Stimulated activated effector memory CD8-positive, alpha-beta T cell treated with anti-CD3 and anti-CD28 coated beads, Interleukin-12 subunit alpha, Interleukin-12 subunit beta, amount 100 ng/mL, for 72 hours (primary cell): ENCODE measurements at regions not wholly inside any gene's neighbourhood (a gene's known extent, or its start where the extent isn't known, plus 50 kb on each side); places are given as distances from the start of the nearest gene placed in this dataset.

Experiments used
- ATAC-seq: fragments of 150-1000 bp; cut with Tn5 transposase; 2 replicates; pipeline ENCODE4 v1.10.0; 2021
- DNase-seq, 2 donors: peaks; one replicate each; pipeline ENCODE4 v3.0.0; 2021 to 2022; ENCODE audit warnings: low spot score in 2 of 2
- H3K27ac Mint-ChIP-seq: one replicate; pipeline ENCODE4 v1.8.0; 2022; ENCODE audit warnings: mild to moderate bottlenecking, mixed read lengths
- H3K36me3 Mint-ChIP-seq: one replicate; pipeline ENCODE4 v1.8.0; 2022; ENCODE audit warnings: mild to moderate bottlenecking, mixed read lengths
- H3K4me1 Mint-ChIP-seq: one replicate; pipeline ENCODE4 v1.8.0; 2022; ENCODE audit warnings: mixed read lengths
- H3K4me3 Mint-ChIP-seq: one replicate; pipeline ENCODE4 v1.8.0; 2022; ENCODE audit warnings: mild to moderate bottlenecking, mixed read lengths
- H3K9me3 Mint-ChIP-seq: one replicate; pipeline ENCODE4 v1.8.0; 2022; ENCODE audit warnings: mixed read lengths

DNA sequence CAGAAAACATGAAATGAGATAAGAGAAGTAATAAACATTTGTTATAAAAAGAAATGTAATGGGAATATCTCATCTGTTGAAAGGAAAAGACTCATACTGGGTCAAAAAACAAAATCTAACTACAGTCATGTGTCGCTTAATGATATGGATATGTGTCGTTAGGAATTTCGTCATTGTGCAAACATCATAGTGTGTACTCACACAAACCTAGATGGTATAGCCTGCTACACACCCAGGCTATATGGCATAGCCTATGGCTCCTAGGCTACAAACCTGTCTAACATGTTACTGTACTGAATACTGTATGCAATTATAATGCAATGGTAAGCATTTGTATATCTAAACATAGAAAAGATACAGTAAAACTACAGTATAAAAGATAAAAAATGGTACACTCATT lies 89.8 kb upstream of the ZC3H12C start:
- ATAC-seq (no peak), DNase-seq (no peak)
- Mint-ChIP-seq H3K4me1 (no peaks in the 10 kb centered on the region), H3K27ac (no peak overlapping the region), H3K9me3 (no peaks in the 10 kb centered on the region), H3K4me3 (no peak overlapping the region), H3K36me3 (no peaks in the 10 kb centered on the region)

DNA sequence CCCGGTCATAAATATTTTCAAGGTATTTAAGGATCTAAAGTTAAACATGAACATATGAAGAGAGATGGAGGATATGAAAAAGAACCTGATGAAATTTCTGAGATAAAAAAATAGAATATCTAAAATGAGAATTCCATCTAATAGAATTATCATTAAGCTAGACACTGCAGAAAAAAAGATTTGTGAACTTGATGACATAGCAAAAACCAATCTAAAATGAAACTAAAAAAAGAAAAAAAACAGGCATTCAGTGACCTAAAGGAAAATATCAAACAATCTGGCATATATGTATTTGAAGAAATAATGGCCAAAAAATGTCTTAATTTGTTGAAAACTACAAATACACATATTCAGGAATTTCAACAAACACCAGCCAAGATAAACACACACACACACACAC lies 81.6 kb upstream of the ZC3H12C start:
- Mint-ChIP-seq H3K4me1 (no peaks in the 10 kb centered on the region), H3K9me3 (peaks cover 10% of the 10 kb centered on the region), H3K4me3 (no peak overlapping the region), H3K27ac (no peak overlapping the region), H3K36me3 (no peaks in the 10 kb centered on the region)
- ATAC-seq, result no peak
- DNase-seq, result no peak

DNA sequence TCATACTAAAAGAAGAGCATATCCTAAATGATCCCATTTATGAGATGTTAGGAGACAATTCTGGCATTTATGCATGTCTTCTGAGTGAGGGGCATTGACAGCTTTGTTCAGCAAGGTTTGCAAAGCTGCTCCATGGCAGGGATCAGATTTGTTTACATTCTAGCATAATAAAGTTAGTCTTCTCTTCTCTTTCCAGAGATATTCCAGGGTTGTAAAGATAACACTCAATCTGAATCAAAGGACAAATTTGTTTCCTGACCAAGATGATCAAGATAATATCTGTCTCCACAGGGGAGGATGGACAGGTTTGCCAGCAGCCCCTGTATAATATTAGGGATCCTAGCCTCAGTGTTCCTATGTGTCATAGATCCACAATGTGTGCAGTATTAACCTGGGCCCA lies 77.5 kb upstream of the ZC3H12C start:
- peaks cover 2% of the 10 kb centered on the region for H3K9me3 Mint-ChIP-seq
- DNase-seq (no peak), ATAC-seq (peak; percentile 11)
- no peak overlapping the region for H3K4me3 Mint-ChIP-seq
- no peak overlapping the region for H3K27ac Mint-ChIP-seq
- no peaks in the 10 kb centered on the region for H3K36me3 Mint-ChIP-seq
- no peaks in the 10 kb centered on the region for H3K4me1 Mint-ChIP-seq

DNA sequence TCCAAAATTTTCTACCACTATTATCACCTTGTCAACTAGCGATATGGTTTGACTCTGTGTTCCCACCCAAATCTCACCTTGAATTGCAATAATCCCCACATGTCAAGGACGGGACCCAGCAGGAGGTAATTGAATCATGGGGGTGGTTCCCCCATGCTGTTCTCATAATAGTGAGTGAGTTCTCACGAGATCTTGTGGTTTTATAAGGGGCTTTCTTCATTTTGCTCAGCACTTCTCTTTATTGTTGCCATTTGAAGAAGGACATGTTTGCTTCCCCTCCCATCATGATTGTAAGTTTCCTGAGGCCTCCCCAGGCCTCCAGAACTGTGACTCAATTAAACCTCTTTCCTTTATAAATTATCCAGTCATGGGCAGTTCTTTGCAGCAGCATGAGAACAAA lies 73.5 kb upstream of the ZC3H12C start:
- H3K36me3 Mint-ChIP-seq, result no peaks in the 10 kb centered on the region
- no peak for ATAC-seq
- no peaks in the 10 kb centered on the region for H3K4me1 Mint-ChIP-seq
- H3K4me3 Mint-ChIP-seq, result no peak overlapping the region
- no peak for DNase-seq
- peaks cover 4% of the 10 kb centered on the region for H3K9me3 Mint-ChIP-seq
- H3K27ac Mint-ChIP-seq, result no peak overlapping the region

DNA sequence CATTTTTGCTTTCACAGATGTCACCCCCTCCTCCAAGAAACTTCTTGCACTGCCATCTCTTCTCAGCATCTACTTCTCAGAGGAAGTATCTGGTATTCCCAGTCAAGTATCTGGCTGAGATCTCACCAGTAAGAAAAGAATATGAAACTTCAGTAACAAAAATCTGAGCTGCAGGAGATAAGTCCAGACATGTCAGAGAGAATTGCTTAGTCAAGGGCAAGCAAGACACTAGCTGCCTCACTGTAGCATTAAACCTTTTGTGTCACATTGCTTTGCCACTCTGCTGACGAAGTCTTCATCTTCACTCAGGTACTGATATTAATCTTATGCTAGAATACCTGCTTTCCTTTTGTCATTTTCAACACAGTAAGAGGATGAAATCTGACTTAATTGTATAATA lies 70.6 kb upstream of the ZC3H12C start:
- no peaks in the 10 kb centered on the region for H3K36me3 Mint-ChIP-seq
- no peaks in the 10 kb centered on the region for H3K4me1 Mint-ChIP-seq
- peaks cover 4% of the 10 kb centered on the region for H3K9me3 Mint-ChIP-seq
- ATAC-seq (peak; percentile 19), DNase-seq (no peak)
- H3K27ac Mint-ChIP-seq, result no peak overlapping the region
- no peak overlapping the region for H3K4me3 Mint-ChIP-seq

DNA sequence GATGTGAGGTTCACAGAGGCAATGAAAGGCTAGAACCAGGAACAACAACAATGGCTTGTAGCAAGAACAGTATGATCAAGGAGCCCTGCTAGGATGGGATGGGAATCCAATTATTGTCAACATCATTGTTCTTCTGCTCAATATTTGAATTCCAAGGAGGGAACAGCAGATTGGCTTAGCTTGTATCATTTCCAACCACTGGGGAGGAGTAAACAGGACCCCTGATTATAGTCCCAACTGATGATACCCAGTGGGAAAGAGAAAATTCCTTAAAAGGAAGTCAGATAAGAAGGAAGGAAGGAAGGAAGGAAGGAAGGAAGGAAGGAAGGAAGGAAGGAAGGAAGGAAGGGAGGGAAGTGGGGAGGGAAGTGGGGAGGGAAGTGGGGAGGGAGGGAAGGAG lies 69.5 kb upstream of the ZC3H12C start:
- Mint-ChIP-seq H3K9me3 (peaks cover 4% of the 10 kb centered on the region), H3K4me3 (no peak overlapping the region)

DNA sequence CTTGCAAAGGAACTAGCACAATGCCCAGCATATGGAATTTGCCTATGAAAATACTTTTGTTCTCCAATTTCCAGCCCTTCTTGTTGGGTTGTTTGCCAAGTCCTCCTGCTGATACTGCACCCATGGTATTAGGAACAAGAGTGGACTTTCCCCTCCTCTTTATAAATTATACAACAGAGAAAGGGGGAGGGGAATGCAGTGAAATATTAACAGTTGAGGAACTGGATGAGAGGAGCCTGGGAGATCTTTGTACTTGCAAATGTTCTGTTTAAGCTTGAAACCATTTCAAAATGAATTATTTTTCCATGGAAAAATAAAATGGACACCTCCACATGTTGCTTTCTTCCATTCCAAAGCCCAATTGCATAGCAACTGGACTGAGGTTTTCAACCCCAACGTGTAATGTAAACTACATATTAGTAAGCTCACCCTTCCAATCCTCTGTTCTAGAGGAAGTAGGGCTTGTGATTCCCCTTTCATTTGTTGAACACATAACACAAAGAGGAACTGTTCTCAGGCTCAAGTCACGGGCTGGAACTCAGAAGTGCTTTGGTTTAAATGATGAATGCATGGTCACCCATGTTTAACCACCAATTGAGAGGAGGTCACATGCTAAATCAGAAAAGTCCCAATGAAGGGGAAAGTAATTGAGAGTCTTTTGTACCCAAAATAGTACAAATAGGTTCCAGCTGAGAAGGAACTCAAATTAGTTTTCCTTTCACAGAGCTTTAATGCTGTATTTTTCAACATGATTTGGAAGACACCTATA lies 66.2 kb upstream of the ZC3H12C start:
- Mint-ChIP-seq H3K9me3 (peaks cover 4% of the 10 kb centered on the region), H3K36me3 (no peaks in the 10 kb centered on the region), H3K4me3 (no peak overlapping the region), H3K27ac (no peak overlapping the region), H3K4me1 (no peaks in the 10 kb centered on the region)
- no peak for DNase-seq
- no peak for ATAC-seq

More for the DNA sequence above, 69.5 kb upstream of the ZC3H12C start:
- DNase-seq (no peak), ATAC-seq (no peak)
- no peaks in the 10 kb centered on the region for H3K4me1 Mint-ChIP-seq
- no peak overlapping the region for H3K27ac Mint-ChIP-seq
- H3K36me3 Mint-ChIP-seq, result no peaks in the 10 kb centered on the region

DNA sequence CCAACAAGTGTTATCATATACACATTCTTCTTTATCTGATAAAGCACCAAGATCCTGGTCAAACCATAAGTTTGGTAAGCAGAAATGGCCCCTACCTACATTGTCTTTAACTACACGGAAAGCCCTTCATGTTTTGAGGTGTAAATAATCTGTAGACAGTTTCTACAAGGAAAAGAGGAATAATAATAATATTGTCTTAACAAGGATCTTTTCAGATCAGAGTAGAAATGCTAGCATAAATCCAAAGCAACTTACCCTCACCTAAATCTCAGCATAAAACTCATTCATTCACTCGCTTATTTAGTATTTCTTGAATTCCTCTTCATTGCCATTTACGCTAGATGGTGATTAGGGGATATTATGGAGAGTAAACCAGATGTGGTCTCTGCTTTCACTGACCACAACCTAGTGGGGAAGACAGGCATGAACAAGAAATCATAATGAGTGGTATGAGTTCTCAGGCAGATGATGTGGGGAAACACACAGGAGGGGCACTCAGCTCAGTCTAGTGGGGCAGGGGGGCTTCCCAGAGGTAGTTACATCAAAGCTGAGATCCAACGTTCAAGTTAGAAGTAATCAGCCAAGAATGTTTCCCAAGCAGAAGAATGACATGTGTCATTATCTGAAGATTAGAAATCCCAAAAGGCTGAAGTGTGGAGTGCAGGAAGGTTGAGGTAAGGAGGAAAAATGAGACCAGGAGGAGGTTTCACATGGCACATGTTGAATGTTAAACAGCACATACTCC lies 65.4 kb upstream of the ZC3H12C start:
- no peak for DNase-seq
- Mint-ChIP-seq H3K9me3 (peaks cover 4% of the 10 kb centered on the region), H3K27ac (no peak overlapping the region), H3K36me3 (no peaks in the 10 kb centered on the region), H3K4me3 (no peak overlapping the region), H3K4me1 (no peaks in the 10 kb centered on the region)
- ATAC-seq, result peak; percentile 44

DNA sequence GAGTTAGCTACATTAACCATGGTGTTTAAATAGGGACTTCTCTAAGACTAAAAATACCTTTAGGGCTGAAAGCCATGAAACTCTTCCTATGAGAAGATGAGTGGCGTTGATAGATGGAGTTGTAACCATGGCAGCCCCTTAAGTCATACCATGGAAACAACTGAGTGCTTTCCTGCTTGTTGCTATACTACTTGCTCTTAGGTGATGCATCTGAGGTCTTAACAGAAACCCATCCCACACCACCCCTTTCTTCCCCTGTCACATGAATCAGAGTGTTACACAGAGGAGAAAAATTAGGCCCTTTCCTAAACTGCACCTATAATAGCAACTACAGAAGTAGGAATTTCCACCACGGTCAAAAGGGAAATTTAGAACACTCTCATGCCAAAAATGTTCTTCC lies 64.3 kb upstream of the ZC3H12C start:
- Mint-ChIP-seq H3K36me3 (no peaks in the 10 kb centered on the region), H3K4me3 (no peak overlapping the region), H3K4me1 (no peaks in the 10 kb centered on the region), H3K9me3 (no peaks in the 10 kb centered on the region), H3K27ac (no peak overlapping the region)
- DNase-seq, result no peak
- peak; percentile 47 for ATAC-seq

DNA sequence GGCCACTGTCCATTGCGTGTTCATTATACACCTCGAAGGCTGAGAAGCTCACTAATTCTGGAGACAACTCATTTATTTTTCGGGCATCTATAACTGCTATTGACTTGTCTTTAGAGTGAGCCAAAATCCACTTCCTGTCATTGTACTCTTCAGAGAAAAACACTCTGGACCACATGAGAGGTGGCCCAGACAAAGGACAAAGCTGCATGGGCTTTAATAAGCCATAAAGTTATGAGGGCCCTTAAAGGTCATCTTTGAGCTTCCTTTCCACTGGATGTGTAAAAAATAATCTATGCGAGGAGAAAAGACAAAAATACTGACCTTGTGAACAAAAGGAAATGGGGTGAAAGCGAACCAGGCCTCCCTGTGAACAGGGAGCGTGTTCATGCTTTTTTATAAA lies 63.5 kb upstream of the ZC3H12C start:
- Mint-ChIP-seq H3K9me3 (peaks cover 2% of the 10 kb centered on the region), H3K4me1 (no peaks in the 10 kb centered on the region), H3K27ac (no peak overlapping the region), H3K4me3 (no peak overlapping the region), H3K36me3 (no peaks in the 10 kb centered on the region)
- DNase-seq (no peak), ATAC-seq (no peak)

DNA sequence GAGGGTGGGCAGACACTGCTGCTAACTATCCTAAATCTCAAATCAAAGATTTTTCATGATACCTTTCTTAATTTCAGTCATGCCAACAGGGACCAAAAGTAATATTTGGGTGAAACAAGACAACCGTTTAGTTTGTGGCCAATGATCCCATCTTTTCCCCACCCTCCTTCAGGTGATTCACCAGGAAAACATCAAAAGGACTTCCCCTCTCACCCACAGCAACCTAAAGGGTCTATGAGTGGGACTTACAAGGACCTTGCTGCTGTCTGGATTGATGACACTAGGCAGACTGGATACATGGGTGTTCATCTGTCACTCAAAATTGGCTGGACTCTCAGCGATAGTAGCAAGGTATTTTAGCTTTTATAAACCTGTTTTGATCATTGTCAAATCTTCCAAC lies 62.0 kb upstream of the ZC3H12C start:
- H3K36me3 Mint-ChIP-seq, result no peaks in the 10 kb centered on the region
- no peak for ATAC-seq
- peaks cover 2% of the 10 kb centered on the region for H3K9me3 Mint-ChIP-seq
- no peak for DNase-seq
- H3K4me1 Mint-ChIP-seq, result no peaks in the 10 kb centered on the region
- no peak overlapping the region for H3K27ac Mint-ChIP-seq
- no peak overlapping the region for H3K4me3 Mint-ChIP-seq

DNA sequence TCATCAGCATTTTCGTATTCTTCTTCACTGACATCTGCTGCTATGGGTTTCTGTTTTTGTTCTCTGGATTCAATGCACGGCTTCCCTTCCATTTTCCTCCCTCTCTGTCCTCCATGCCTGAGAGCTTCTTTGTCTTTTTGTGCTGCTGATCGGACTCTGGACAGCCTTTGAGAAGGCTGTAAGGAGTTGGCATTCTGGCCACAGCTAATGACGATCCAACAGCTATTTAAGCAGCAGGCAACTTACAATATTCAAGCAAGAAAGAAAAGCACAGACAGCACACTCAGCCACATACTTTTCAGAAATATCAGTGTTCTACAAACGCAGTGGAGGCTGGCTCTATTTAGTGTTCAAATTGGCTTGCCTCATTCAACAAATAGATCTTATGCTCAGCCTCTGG lies 60.9 kb upstream of the ZC3H12C start:
- DNase-seq, result no peak
- no peak for ATAC-seq
- Mint-ChIP-seq H3K27ac (no peak overlapping the region), H3K4me1 (no peaks in the 10 kb centered on the region), H3K36me3 (no peaks in the 10 kb centered on the region), H3K9me3 (peaks cover 2% of the 10 kb centered on the region), H3K4me3 (no peak overlapping the region)

DNA sequence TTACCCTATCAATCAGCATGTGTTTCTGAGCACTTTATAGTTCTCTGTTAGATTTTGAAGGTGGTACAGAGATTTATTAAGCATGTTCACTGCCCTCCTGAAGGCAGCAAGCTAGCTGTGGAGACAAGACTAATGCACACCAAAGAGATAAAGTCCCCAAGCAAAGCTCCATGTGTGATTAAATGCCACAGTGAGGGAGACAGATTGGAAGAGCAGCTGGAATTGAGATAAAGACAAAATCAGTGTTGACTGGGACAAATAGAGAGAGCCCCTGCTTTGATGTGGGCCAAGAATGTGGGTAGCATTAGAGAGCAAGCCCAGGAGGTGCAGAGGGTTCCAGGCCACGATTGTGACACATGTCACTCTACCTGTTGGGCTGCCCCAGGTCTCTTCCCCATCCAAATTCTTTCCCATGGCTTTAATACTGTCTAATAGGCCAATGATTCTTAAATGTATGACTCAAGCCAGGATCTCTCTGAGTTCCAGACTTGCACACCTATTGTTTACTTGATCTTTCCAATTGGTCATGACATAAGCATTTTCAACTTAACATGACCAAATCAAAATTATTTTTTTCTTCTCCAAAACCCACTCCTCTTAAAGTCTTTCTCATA lies 60.1 kb upstream of the ZC3H12C start:
- Mint-ChIP-seq H3K36me3 (no peaks in the 10 kb centered on the region), H3K27ac (no peak overlapping the region), H3K4me1 (no peaks in the 10 kb centered on the region), H3K4me3 (no peak overlapping the region), H3K9me3 (peaks cover 2% of the 10 kb centered on the region)
- ATAC-seq, result no peak
- DNase-seq, result no peak

DNA sequence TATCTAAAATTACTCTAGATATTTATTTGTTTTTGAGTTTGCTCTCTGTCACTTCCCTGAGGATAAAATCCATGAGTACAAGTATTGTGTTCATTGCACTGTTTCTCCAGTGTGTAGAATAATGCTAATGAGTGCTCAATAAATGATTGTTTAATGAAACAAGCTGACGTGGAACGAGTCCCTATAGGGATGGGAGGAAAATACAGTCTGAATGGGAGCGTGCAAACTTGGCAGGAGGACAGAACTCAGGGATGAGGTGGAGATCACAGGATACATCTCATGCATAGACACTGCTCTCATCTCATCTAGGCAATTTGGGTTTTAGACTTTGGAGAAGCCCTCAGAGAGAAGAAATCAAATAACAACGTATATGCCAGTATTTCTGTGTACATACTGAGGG lies 58.4 kb upstream of the ZC3H12C start:
- no peak for DNase-seq
- no peaks in the 10 kb centered on the region for H3K4me1 Mint-ChIP-seq
- no peak overlapping the region for H3K27ac Mint-ChIP-seq
- no peak for ATAC-seq
- peaks cover 2% of the 10 kb centered on the region for H3K9me3 Mint-ChIP-seq
- no peak overlapping the region for H3K4me3 Mint-ChIP-seq
- no peaks in the 10 kb centered on the region for H3K36me3 Mint-ChIP-seq

DNA sequence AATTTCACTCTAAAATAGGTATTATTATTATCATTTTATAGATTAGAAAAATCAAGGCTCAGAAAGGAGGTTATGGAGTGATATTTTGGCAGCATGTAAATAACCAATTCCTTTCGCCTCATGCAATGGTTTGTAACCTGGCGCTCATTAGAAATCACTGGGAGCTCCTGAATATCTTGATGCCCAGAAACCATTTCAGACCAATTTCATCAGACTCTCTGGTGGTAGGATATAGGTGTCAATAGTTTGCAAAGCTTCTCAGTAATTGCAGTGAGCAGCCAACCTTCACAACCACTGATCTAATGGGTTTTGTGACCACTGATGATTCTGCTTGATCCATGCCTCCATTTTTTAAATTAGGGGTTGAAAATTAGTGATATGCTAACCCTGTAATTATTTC lies 57.8 kb upstream of the ZC3H12C start:
- no peak overlapping the region for H3K27ac Mint-ChIP-seq
- ATAC-seq (no peak), DNase-seq (no peak)
- H3K4me3 Mint-ChIP-seq, result no peak overlapping the region
- H3K36me3 Mint-ChIP-seq, result no peaks in the 10 kb centered on the region
- peaks cover 2% of the 10 kb centered on the region for H3K9me3 Mint-ChIP-seq
- no peaks in the 10 kb centered on the region for H3K4me1 Mint-ChIP-seq

DNA sequence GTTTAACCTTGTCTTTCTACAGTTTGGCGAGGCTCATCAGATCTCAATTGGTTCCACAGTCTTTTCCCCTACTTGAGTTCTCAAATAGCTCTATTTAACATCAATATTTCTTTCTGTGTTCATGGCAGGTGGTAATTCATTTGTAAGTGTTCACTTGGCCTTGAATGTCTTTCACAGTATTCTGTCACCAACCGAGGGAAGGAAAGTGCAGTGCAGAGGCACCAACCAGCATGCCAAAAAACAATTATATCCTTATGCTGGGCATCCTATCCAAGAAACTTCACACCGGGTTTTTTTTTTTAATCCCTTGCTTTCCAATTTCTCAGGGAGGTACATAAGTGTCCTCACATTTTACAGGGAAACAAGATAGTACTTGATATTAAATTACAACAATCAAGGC lies 55.0 kb upstream of the ZC3H12C start:
- H3K27ac Mint-ChIP-seq, result no peak overlapping the region
- ATAC-seq (no peak), DNase-seq (no peak)
- peaks cover 2% of the 10 kb centered on the region for H3K9me3 Mint-ChIP-seq
- no peaks in the 10 kb centered on the region for H3K4me1 Mint-ChIP-seq
- H3K4me3 Mint-ChIP-seq, result no peak overlapping the region
- no peaks in the 10 kb centered on the region for H3K36me3 Mint-ChIP-seq
